ENCODE measurements at regions not wholly inside any gene's neighbourhood (a gene's known extent, or its start where the extent isn't known, plus 50 kb on each side); places are given as distances from the start of the nearest gene placed in this dataset.

GRCh38 chr21:20515446-20515845, 482.8 kb upstream of the NCAM2 start:
- BruUV-seq (replicated peaks) = no TSS peak
- FAIRE-seq = no peak
- no peak overlapping the region for H3K27ac ChIP-seq (ENCODE audit: insufficient read depth, low read depth, low read length)
- no peak for DNase-seq (ENCODE audit: low read depth, low spot score)
- no peaks in the 10 kb centered on the region for H3K9me1 ChIP-seq (replicated peaks; ENCODE audit: control insufficient read depth, extremely low read depth, insufficient read depth, low read length)
- TF ChIP-seq MAX (IDR thresholded peaks at IDR 0.05; ENCODE audit: insufficient read depth, insufficient read length) = no peak
- no peak for TF ChIP-seq POLR2A (IDR thresholded peaks at IDR 0.05; ENCODE audit: low read depth, low read length)
- TF ChIP-seq JUN (IDR thresholded peaks at IDR 0.05; ENCODE audit: borderline replicate concordance, insufficient read depth, insufficient read length, low read depth) = no peak
- TF ChIP-seq GATA2 (IDR thresholded peaks at IDR 0.05; ENCODE audit: insufficient read depth, insufficient read length, low read depth, low read length) = no peak
- no peak for TF ChIP-seq POLR2AphosphoS5 (IDR thresholded peaks at IDR 0.05; ENCODE audit: insufficient read depth, low read depth, low read length)
- no peak for TF ChIP-seq EZH2 (IDR thresholded peaks at IDR 0.05; ENCODE audit: borderline replicate concordance, low read depth, low read length, severe bottlenecking)
- TF ChIP-seq CTCF (IDR thresholded peaks at IDR 0.05; ENCODE audit: extremely low read depth in 1 of 2, insufficient read depth in 1 of 2, low read depth in 1 of 2, low read length in 2 of 2) = no peak
- TF ChIP-seq FOS (IDR thresholded peaks at IDR 0.05; ENCODE audit: borderline replicate concordance, insufficient read depth, low read length) = no peak
- no peak for TF ChIP-seq MYC (IDR thresholded peaks at IDR 0.05; ENCODE audit: low read depth, low read length)
- intact Hi-C loops (cut with micrococcal nuclease) (no loop called here), dilution Hi-C loops (cut with MboI; ENCODE audit: extremely low pct_ligation_motif_present, low sequenced_read_pairs) (no loop called here)
- no peaks in the 10 kb centered on the region for H4K20me1 ChIP-seq (replicated peaks; ENCODE audit: control insufficient read depth, extremely low read depth, insufficient read depth, low read length)
- no peaks in the 10 kb centered on the region for H3K4me1 ChIP-seq (ENCODE audit: control insufficient read depth, extremely low read depth, insufficient read depth, low read length)
- H3K9me3 ChIP-seq (replicated peaks; ENCODE audit: control insufficient read depth, insufficient read depth, low read length) = no peaks in the 10 kb centered on the region
- H3K9ac ChIP-seq (replicated peaks; ENCODE audit: extremely low read depth, insufficient read depth, low read length) = no peak overlapping the region
- H3K4me3 ChIP-seq (replicated peaks in 1 of 3; ENCODE audit: insufficient read depth in 1 of 3, low read depth in 1 of 3, low read length in 3 of 3) = no peak overlapping the region
- H2AFZ ChIP-seq (ENCODE audit: low read depth, low read length) = no peak overlapping the region
- ChIA-PET CTCF (no interaction called here), POLR2A (no interaction called here)
- no peaks in the 10 kb centered on the region for H3K27me3 ChIP-seq (ENCODE audit: control insufficient read depth in 2 of 2, insufficient read depth in 2 of 2, low read length in 2 of 2)
- no peaks in the 10 kb centered on the region for H3K36me3 ChIP-seq (ENCODE audit: control insufficient read depth in 2 of 2, extremely low read depth in 1 of 2, insufficient read depth in 2 of 2, low read length in 2 of 2)
- H3K4me2 ChIP-seq (ENCODE audit: insufficient read depth, low read length) = no peak overlapping the region
- no peaks in the 10 kb centered on the region for H3K79me2 ChIP-seq (ENCODE audit: control insufficient read depth, insufficient read depth, low read length)

Data from endothelial cell of umbilical vein (primary cell).